Activated CD8-positive, alpha-beta T cell treated with anti-CD3 and anti-CD28 coated beads for 36 hours (primary cell): ENCODE measurements at regions not wholly inside any gene's neighbourhood (a gene's known extent, or its start where the extent isn't known, plus 50 kb on each side); places are given as distances from the start of the nearest gene placed in this dataset.
"Not testable (repeated sequence)": the region's sequence is repeated elsewhere in the genome, so short reads cannot be mapped to it uniquely, and the experiment has no call there.

Experiments
- ATAC-seq: fragments of 200-7000 bp; cut with Tn5 transposase; one replicate; pipeline ENCODE4 v1.10.0; 2021; ENCODE audit warnings: mild to moderate bottlenecking, moderate library complexity
- CTCF ChIA-PET: fragments of 350-600 bp; sonication (Branson Sonifier 250); formaldehyde crosslinking; loops from one replicate; lab custom pipeline; 2021; ENCODE audit warnings: antibody characterized with exemption; lab: Charles Lee
- POLR2A ChIA-PET: fragments of 350-600 bp; sonication (Branson Sonifier 250); formaldehyde crosslinking; loops from one replicate; lab custom pipeline; 2021; ENCODE audit warnings: antibody characterized with exemption; lab: Charles Lee
- DNase-seq: peaks from one replicate; pipeline ENCODE4 v3.0.0-alpha.2; 2020
- H3K27ac Mint-ChIP-seq: one replicate; pipeline ENCODE4 v1.8.0; 2021; ENCODE audit warnings: mild to moderate bottlenecking, mixed read lengths
- H3K27me3 Mint-ChIP-seq: one replicate; pipeline ENCODE4 v1.8.0; 2021; ENCODE audit warnings: mixed read lengths
- H3K36me3 Mint-ChIP-seq: one replicate; pipeline ENCODE4 v1.8.0; 2021; ENCODE audit warnings: low read depth, mixed read lengths
- H3K4me1 Mint-ChIP-seq: one replicate; pipeline ENCODE4 v1.8.0; 2021; ENCODE audit warnings: low read depth, mixed read lengths
- H3K4me3 Mint-ChIP-seq: one replicate; pipeline ENCODE4 v1.8.0; 2021; ENCODE audit warnings: mild to moderate bottlenecking, moderate library complexity, mixed read lengths
- H3K9me3 Mint-ChIP-seq: one replicate; pipeline ENCODE4 v1.8.0; 2021; ENCODE audit warnings: mixed read lengths
- CTCF ChIP-seq: fragments of 200-600 bp; IDR thresholded peaks from one replicate; pipeline ENCODE4 v1.8.0; 2022; ENCODE audit warnings: antibody characterized with exemption, mild to moderate bottlenecking
- intact Hi-C: fragments of 100-400 bp; cut with micrococcal nuclease; formaldehyde crosslinking; loops from one replicate; pipeline ENCODE4 v1.10.0; 2022

DNA sequence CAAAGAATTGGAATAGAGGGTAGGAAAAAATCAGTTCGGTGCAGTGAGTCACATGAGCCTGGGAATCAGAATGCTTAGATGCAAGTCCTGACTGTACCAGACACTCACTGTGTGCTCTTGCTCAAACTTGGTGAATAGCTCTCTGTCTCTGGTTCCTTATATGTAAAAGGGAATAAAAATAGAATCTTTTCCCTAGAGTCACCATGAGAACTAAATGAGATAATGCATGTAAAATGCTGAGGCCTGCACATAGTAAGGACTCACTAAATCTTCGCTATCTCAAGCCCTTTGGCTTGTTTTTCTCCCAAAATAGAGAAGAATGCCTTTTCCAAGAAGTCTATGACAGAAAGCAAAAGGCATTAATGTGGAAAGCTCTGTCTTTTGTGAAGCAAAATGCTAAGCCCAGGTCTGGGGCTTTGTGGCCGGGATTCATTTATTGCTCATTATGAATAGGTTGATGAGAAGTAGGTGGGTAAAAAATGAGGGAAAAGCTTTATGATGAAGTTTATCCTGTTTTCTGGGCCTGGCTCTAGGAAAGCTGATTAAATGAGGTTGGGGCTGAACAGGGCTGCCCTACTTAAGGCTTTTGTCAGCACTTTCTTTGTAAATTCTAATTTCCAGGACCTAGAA is 483.3 kb downstream of the DMAC1 start:
- no peak for DNase-seq
- ATAC-seq: no peak
- H3K27me3 Mint-ChIP-seq: peaks cover 20% of the 10 kb centered on the region
- no peak for TF ChIP-seq CTCF
- intact Hi-C loops: no loop called here
- no peak overlapping the region for H3K4me3 Mint-ChIP-seq
- ChIA-PET CTCF (no interaction called here), POLR2A (no interaction called here)
- H3K27ac Mint-ChIP-seq: no peak overlapping the region
- H3K36me3 Mint-ChIP-seq: peaks cover 4% of the 10 kb centered on the region
- no peaks in the 10 kb centered on the region for H3K4me1 Mint-ChIP-seq
- peaks cover 24% of the 10 kb centered on the region for H3K9me3 Mint-ChIP-seq

DNA sequence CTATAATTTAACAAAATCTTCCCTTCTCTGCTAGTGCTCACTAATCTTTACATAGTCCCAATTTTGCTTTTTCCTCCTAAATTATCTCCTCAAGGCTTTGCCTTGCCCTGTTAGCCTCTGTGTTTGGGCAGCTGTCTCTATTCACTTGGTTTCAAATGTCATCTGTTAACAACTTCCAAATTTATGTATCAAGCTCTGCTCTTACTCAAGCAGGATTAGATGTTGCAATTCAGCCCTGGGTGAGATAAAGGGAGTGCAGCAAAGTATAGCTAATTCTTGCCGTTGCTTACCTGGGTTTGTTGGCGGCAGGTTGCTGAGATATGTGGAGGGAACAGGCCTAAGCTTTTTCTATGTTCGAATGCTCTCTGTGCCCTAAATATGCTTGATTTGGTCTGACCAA is 483.8 kb downstream of the DMAC1 start:
- POLR2A ChIA-PET: no interaction called here
- H3K4me1 Mint-ChIP-seq: no peaks in the 10 kb centered on the region

DNA sequence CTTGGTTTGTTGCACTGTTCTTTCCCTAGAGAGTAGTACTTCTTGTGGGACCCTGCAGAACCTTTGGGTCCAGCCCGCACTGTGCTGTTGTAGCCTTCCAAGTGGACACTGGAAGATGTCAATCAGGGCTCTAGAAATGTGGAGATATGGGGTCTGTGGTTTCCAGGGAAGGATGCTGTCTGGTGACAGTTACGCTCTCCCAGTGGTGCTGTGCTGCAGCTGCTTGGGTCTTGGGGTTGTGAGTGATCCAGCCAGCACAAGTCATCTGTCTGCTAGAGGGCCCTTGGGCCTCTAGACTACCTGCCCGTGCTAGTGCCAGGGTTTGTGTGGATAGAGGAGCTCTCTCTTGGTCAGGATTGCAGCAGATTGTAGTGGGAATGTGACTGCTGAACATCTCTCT is 484.5 kb downstream of the DMAC1 start:
- Mint-ChIP-seq H3K9me3 (peaks cover 34% of the 10 kb centered on the region), H3K27ac (no peak overlapping the region), H3K27me3 (peaks cover 20% of the 10 kb centered on the region), H3K4me3 (no peak overlapping the region), H3K4me1 (no peaks in the 10 kb centered on the region), H3K36me3 (peaks cover 4% of the 10 kb centered on the region)
- intact Hi-C loops: no loop called here
- no peak for TF ChIP-seq CTCF
- ChIA-PET POLR2A (no interaction called here), CTCF (no interaction called here)
- ATAC-seq (no peak), DNase-seq (no peak)

More for the DNA sequence above, 483.8 kb downstream of the DMAC1 start:
- no peak overlapping the region for H3K4me3 Mint-ChIP-seq
- CTCF ChIA-PET: no interaction called here
- H3K36me3 Mint-ChIP-seq: peaks cover 4% of the 10 kb centered on the region
- no peak for TF ChIP-seq CTCF
- peaks cover 28% of the 10 kb centered on the region for H3K9me3 Mint-ChIP-seq
- DNase-seq (no peak), ATAC-seq (no peak)
- intact Hi-C loops: no loop called here
- peaks cover 20% of the 10 kb centered on the region for H3K27me3 Mint-ChIP-seq
- H3K27ac Mint-ChIP-seq: no peak overlapping the region

GRCh38 chr9:7313389-7313788 is 486.2 kb downstream of the DMAC1 start:
- CTCF ChIA-PET: no interaction called here
- Mint-ChIP-seq H3K9me3 (peaks cover 52% of the 10 kb centered on the region), H3K4me3 (no peak overlapping the region)

GRCh38 chr9:7309051-7309450 is 490.5 kb downstream of the DMAC1 start:
- CTCF ChIA-PET, ATAC-seq, POLR2A ChIA-PET, H3K27ac Mint-ChIP-seq, H3K4me1 Mint-ChIP-seq, H3K4me3 Mint-ChIP-seq, H3K36me3 Mint-ChIP-seq, intact Hi-C loops, DNase-seq: not testable (repeated sequence)
- Mint-ChIP-seq H3K27me3 (peaks cover 18% of the 10 kb centered on the region), H3K9me3 (peaks cover 52% of the 10 kb centered on the region)

More at GRCh38 chr9:7313389-7313788, 486.2 kb downstream of the DMAC1 start:
- ATAC-seq: no peak
- peaks cover 4% of the 10 kb centered on the region for H3K36me3 Mint-ChIP-seq
- TF ChIP-seq CTCF: no peak
- DNase-seq: no peak
- POLR2A ChIA-PET: no interaction called here
- H3K4me1 Mint-ChIP-seq: no peaks in the 10 kb centered on the region
- H3K27ac Mint-ChIP-seq: no peak overlapping the region
- peaks cover 8% of the 10 kb centered on the region for H3K27me3 Mint-ChIP-seq
- intact Hi-C loops: no loop called here
